ENCODE measurements at regions not wholly inside any gene's neighbourhood (a gene's known extent, or its start where the extent isn't known, plus 50 kb on each side); places are given as distances from the start of the nearest gene placed in this dataset.
A peak's percentile ranks its signal among the peaks of the same experiment; 100 is the strongest.

GRCh38 chr4:116397714-116398113, 687.7 kb downstream of the TRAM1L1 start:
- DNase-seq, result no peak

DNA sequence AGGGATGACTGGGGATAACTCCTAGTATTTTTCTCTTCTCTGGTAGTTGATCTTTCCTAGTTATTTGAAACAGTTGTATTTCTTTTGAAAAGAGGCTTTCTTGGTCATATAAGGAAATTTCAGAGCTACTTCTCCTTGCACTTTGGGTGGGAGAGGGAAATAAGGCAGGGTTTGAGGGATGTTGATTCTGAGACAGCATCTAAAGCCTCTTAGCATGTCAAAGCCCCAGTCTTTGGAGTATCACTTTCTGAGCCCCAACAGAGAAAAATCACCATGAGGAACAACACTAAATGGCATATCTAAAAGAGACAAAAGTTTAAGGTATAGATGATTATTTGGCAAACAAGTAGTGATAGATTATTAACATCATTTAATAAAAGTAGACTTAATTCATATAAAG, 688.1 kb downstream of the TRAM1L1 start:
- DNase-seq, result no peak

GRCh38 chr4:116395408-116395807, 690.0 kb downstream of the TRAM1L1 start:
- no peak for DNase-seq

- no peak for DNase-seq
Measured at GRCh38 chr4:116391020-116391419, 694.4 kb downstream of the TRAM1L1 start.

- DNase-seq, result no peak
Measured at GRCh38 chr4:116389139-116389538, 696.2 kb downstream of the TRAM1L1 start.

DNA sequence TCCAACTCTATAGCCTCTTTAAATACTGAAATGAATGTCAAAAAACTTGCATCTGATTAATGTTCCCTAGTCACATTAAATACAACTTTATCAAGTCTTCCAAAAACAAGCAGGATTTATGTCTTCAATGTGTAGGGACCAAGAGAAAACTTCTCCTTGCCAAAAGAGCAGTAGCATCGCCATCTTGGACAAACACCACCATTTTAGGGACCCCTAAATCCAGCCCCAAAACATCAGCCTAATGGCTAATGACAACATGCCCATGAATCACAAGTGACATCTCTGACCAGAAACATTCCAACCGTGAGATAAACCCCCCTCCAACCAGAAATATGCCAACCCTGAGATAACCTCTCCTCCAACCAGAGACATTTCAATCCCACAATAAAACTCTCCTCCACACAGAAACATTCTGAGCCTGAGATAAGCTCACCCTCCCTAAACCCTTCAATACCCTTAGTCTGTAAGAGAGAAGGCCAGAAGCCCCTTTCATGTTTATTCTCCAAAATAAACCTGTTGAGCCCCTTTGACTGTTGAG, 697.4 kb downstream of the TRAM1L1 start:
- no peak for DNase-seq

DNA sequence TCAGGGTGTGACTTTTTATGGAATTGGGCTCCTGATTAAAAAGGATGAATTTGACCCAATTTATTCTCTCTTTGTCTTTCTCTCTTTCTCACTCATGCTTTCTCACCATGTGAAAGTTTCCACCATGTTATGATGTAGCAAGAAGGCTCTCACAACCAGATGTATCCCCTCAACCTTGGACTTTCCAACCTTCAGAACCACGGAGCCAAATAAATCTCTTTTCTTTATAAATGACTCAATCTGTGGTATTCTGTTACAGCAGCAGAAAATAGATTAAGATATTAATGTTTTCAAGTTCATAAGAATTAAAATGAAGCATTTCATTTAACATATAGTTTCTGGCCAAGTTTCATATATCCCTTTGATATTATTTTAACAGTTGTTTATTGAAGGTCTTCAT, 698.5 kb downstream of the TRAM1L1 start:
- no peak for DNase-seq

GRCh38 chr4:116385583-116385982, 699.8 kb downstream of the TRAM1L1 start:
- no peak for DNase-seq

GRCh38 chr4:116374815-116375214, 710.6 kb downstream of the TRAM1L1 start:
- DNase-seq, result no peak

GRCh38 chr4:116362583-116362982, 722.8 kb downstream of the TRAM1L1 start:
- DNase-seq, result no peak

DNA sequence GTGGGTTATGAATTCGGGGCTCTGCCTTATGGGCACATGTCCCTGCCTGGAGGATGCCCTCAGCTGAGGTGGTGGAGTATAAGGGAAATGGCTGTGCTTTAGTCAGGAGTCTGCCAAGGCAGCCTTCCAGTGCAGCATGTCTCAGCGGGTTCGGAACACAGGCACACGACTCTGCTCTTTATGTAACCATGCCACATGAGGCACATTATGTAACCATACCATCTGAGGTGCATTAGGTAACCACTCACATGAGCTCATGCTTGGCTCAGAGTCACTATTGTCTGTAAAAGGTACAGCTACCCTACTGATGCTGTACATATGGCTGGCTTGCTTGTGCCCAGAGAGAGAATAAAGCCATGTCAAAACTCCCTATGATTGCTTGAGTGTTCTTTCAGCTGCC, 723.6 kb downstream of the TRAM1L1 start:
- no peak for DNase-seq

DNA sequence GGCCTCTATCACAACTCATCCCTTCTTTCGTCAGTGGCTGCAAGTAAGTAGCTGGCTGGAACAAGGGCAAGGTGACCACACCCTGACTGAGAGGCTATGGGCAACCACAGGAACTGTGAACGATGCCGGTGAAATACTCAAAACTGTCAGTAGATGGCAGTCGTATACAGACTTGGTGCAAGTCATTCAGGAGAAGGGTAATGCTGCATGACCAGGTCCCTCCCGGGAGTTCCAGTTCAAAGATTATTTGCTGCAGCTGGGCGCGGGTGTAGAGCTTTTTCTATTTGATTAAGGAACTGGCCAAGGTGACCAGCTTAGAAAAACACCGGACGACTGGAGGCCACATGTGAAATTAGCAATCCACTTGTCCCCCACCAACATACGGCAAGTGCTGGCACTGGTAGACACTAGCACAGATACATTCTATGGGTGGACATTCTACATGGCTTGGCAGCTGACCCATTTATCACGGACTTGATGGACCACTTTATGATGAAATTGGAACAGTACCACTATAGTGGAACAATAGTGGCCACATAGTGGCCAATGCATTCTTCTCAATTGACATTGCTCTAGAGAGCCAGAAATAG, 726.6 kb downstream of the TRAM1L1 start:
- DNase-seq, result peak; percentile 10

DNA sequence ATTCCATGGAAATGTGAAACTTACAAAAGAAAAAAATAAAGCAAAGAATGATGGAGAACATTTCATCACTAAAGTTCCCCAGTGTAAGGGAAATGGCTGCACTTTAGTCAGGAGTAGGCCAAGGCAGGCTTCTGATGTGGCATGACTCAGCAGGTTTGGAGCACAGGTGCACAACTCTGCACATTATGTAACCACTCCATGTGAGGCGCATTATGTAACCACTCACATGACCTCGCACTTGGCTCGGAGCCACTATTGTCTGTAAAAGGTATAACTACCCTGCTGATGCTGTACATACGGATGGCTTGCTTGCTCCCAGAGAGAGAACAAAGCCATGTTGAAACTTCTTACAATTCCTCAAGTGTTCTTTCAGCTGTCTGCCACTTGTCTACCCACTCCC, 727.6 kb downstream of the TRAM1L1 start:
- DNase-seq, result no peak

DNA sequence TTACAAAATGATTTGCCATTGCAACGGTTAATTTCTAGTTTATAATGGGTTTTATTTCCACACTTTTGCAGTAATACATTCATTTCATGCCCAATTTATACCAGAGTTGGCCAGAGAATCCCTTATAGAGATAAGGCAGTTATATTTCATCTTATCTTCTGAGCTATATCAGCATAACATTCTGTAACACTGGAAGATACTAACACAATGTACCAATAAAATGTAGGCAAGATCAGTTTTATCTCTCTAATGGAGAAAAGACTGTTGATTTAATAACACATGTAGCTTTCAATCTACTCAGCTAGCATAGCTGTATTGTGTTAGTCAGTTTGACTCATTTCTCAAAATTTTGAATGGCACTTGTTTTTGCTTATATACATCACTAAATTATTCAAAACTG, 738.6 kb downstream of the TRAM1L1 start:
- DNase-seq, result no peak

DNA sequence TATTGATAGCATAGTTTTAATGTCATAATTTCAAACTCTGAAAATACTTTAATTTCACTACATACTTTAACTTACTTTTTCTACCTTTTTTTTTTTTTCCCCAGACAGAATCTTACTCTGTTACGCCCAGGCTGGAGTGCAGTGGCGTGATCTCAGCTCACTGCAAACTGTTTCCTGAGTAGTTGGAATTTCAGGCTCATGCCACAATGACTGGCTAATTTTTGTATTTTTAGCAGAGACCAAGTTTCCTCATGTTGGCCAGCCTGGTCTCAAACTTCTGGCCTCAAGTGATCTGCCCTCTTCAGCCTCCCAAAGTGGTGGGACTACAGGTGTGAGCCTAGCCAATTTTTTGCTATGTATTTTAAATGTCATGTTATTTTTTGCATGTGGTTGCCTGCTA, 741.6 kb downstream of the TRAM1L1 start:
- DNase-seq, result no peak

GRCh38 chr4:116342143-116342542, 743.2 kb downstream of the TRAM1L1 start:
- DNase-seq, result no peak

DNA sequence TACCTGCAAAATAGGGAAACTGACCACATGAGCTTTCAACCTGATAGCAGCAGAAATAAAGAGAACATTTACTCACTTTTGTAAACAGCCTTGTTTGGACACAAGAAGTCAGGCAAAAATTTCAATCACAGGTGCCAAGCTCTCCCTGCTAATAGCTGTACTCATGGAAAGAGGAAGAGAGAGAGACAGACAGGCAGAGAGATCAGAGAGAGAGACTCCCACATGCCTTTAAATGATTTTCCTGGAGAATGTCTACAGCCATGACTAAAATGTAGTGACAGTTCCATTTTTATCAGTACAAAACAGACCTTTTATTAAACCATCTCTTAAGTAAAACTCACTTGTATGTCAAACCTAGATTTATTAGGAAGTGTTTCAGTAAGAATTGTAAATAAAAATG, 752.9 kb downstream of the TRAM1L1 start:
- DNase-seq, result no peak

DNA sequence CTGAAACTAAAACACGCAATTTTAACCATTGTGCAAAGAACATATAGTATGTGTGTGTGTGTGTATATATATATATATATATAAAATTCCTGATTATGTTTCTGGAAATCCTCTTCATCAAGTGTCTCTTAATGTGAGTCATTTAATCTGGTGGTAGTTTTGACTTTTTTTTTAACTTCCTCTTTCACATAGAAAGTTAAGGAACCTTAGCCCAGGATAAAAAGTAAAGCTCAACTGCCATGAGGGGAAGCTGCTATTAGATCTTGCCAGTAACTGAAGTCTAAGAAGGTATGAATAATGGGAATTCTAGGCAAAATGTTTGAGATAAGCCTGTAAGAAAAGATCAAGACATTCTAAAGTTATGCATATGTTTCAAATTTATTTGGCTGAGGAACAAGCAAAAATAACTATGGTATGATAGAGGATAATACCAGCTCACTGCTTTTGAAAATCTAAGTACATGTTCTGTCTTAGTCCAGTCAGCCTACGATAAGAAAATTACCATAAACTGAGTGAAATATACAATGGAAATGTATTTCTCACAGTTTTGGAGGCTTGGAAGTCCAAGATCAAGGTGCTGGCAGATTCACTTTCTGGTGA, 757.0 kb downstream of the TRAM1L1 start:
- no peak for DNase-seq

- no peak for DNase-seq
Measured at GRCh38 chr4:116323606-116324005, 761.8 kb downstream of the TRAM1L1 start.

- DNase-seq, result no peak
Measured at GRCh38 chr4:116321471-116321870, 763.9 kb downstream of the TRAM1L1 start.

GRCh38 chr4:116320859-116321258, 764.5 kb downstream of the TRAM1L1 start:
- no peak for DNase-seq

GRCh38 chr4:116303736-116304188, 781.6 kb downstream of the TRAM1L1 start:
- no peak for DNase-seq

- DNase-seq, result no peak
Measured at GRCh38 chr4:116302990-116303735, 782.2 kb downstream of the TRAM1L1 start.

- no peak for DNase-seq
Measured at GRCh38 chr4:116275006-116275405, 810.4 kb downstream of the TRAM1L1 start.

All from NCI-H2227 treated with DMSO at 0.1 percent for 48 hours (cell line).